ENCODE measurements at regions not wholly inside any gene's neighbourhood (a gene's known extent, or its start where the extent isn't known, plus 50 kb on each side); places are given as distances from the start of the nearest gene placed in this dataset.

DNA sequence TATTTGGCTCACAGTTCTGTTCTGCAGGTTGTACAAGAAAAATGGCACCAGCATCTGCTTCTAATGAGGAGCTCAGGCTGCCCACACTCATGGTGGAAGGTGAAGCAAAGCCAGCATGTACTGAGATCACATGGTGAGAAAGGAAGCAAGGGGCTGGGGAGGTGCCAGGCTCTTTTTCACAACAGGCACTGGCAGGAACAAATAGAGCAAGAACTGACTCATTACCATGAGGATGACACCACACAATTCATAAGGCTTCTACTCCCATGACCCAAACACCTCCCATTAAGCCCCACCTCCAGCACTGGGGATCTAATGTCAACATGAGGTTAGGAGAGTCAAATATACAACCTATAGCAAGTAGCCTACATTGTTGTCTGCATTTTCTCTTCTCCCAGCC lies 522.6 kb downstream of the RFC3 start:
- DNase-seq: no peak

DNA sequence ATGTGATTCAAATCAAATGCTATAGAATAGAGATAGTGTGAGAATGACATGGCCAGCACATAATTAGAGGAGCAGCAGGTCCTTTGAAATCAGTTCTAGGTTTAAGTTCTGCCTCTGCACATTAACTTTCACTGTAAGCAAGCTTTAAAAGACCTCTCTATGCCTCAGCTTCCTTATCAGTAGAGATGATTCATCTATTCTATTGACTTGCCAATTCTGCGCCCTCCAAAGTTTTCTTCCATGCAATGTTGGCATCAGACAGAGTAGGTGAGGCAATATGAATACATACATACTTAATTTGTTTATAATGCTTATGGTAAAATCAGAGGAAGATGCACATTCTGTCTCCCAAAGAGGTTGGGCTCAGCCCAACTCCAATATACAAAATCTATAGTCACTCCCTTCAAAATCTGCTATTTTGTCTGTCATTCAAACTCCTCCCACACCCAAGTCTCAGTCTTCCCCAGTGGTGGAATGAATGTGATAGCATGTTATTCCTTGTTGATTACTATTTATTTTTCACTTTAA lies 525.5 kb downstream of the RFC3 start:
- DNase-seq: no peak

DNA sequence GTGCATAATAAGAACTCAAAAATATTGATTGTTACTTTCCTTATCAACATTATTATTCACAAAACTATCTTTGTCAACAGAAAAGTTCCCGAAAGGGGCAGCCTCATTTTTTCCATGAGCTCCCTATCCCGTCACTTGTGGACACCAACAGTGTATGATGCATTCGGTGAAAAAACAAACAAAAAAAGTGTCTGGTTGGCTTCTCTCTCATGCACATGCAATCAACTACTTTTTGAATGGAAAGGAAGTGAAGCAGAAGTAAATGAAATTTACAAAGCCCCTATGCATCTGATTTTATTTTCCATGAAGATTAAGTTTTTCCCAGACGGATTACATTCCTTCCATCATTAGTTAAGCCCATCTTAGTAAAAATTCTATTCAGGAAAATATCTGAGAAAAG lies 526.9 kb downstream of the RFC3 start:
- DNase-seq: no peak

DNA sequence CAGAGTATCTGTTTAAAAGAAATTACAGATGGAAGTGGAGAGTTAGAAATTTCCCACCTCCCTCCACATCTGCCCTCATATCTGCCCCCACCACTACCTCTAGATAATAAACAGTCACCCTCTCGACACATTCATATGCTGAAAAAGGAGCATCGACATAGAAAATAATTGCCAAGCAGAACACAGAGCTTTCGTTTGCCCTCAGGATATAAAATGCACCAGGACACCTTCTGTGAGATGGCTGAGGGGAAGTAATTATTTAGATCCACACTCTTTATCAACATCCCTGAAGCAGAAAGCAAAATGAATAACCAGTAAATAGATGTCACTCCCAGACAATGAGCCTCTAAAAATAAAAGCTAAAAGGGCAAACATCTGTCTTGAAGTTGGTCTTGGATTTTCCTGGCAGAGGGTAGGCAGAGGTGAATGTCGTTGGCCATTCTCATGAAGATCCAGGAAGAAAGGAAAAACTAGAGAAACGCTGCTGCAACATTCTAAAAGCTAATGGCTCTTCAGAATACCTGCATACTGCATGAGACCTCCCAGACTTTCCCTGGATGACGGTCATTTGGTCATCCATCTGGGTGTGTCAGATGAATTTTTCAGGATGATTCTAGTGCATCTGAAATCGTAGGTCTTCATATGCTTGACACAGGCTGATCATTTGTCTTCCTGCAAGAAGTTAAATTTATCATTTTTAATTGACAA lies 527.5 kb downstream of the RFC3 start:
- DNase-seq: no peak

DNA sequence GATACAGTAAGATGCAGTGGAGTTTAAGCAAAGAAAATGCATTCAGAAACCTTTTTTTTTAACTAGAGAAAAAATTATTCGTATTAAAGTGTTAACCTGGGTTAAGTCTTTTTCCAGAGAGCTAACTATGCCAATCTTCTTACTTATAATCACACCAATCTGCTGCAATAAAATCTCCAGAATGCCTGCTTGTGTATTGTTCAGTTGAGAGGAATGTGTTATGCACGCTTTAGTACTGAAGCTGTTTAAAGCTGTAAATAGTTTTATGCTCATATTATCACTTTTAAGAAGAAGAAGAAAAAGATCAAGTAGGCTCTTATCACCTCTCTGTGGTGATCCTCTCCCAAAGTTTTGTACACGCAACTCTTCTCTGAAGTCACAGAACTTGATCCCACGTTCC lies 528.7 kb downstream of the RFC3 start:
- DNase-seq: no peak

DNA sequence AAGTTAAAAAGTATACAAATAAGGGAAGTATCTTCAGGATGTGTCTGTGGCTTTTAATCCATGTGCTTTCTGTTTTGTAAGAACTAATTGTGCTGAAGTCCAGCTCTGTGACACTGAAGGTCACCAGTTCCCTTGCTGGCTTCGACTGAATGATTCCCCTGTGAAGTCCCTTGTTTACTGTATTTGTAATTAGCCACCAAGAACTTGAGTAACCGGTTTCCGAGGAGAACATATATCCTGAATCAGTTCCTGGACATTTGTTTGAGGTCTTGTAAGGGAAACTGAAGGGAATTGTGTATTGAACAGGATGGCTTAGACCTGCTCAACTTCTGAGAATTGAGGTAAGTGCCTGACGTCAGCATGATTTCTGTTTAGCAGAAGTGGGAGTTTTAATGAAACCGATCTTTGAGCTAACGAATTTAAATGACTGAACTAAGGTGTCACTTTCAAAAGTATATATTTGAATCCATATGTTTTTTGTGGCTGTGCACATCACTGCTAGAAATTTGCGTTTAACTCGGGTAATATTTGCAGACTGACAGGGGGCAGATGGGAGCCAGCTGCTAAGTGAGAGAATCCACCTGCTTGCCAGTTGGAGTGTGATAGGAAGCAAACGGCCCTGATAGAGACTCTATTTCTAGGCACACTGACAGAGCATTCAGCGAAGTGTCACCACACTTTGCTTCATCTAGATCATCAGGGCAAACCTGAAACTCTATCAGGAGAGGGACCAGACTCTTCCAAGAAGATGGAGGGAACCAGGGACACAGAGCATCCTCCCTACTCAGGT lies 530.0 kb downstream of the RFC3 start:
- no peak for DNase-seq

DNA sequence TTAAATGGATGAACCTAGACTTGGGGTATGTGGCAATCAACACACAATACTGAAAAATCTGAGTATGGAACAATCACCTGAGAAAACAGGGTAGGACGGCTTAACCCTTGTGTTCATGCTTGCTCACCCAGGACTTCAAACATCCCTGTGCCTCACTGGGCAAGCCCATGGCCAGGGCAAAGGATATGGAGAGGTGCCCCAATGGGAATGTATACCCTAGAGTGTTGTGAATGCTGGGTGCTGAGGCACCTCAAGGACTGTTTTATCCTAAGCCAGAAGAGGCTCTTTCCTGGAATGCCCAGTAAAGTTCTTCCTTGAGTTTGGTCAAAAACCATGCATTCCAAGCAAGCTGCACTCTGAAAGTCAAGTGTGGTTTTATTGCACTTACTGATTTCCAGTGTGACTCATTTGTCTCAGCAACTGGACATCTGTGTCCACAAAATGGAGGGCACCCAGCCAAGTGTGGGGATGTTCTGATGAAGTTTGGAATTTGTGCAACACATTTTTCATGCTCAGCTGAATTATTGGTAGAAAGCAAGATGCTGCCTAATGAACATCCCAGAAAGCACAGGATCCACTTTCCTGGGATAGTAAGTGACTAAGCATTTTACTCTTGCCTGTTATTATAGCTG lies 531.3 kb downstream of the RFC3 start:
- no peak for DNase-seq

DNA sequence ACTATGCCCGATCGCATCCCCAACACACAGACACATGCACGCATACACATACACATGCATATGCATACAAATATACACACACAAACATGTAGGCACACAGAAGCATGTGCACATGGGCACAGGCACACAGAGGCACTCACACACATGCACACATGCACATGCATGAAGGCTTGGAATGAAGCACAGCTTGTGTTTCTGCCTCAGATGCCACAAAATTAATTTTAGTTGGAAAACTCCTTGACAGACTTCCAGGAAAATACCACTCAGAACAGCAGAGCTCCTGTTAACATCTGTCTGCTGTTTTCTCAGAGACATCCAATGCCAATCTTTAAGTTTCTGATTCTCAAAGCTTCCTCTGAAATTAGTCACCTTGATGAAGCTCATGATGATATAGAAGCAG lies 532.7 kb downstream of the RFC3 start:
- DNase-seq: no peak

DNA sequence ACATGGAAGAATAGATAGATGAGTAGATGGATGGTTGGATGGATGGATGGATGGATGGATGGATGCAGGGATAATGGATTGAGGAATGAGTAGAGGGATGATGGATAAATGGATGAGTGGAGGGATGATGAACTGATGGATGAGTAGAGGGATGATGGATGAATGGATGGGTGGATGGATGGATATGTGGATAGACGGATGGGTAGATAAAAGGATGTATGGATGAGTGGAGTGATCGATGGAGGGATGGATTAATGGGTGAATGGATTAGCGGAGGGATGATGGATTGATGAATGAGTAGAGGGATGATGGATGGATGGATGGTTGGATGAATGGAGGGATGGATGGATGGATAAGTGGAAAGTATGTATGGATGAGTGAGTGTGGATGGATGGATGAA lies 533.2 kb downstream of the RFC3 start:
- DNase-seq: no peak

DNA sequence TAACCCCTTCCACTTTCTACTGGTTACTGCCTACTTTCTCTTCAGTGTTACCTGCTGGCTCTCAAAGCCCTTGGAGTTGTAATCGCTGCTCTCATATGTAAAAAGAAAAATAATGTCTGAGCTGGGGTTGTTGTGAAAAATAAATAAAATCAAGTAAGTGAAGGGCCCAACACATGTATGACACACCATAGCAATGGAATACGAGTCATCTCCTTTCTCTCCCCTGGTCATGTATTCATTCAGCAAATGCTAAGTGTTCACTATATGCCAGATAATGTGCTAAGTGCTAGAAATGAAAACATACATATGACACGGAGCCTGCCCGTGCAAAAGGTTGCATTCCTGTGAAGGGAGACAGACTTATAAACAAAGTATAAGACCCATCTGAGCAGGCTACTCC lies 535.0 kb downstream of the RFC3 start:
- no peak for DNase-seq

DNA sequence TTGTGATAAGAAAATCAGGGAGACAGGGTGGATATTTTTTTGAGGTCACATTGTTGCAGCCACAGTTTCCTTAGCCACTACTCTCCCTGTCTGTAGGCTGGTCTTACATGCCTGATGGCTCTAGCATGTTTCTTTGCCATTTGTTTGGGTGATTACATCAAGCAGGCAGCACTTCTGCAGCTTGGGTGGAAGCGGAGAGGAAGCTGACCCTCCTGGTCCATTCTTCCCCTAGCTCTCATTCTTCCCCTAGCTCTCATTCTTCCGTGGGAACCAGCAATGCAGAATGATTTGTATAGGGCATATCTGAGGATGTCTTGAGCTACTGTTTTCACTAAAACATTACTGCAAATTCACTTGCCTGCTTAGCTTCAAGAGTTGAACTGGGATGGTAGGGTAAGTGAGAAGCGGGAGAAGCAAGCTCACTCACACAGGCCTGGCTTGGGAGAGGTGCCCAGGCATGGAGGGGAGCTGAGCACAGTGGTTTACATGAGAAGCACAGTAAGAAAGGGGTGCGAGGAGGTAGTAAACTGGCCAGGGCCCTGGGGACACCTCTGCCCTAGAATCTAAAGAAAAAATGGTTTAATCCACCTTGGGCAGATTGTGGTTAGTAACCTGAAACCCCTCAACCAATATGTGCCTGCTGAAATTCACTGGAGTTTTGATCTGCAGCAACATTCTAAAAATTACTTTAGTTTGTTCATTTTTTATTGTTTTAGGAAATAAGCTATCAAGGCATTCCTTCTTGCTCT lies 538.9 kb downstream of the RFC3 start:
- DNase-seq: no peak

DNA sequence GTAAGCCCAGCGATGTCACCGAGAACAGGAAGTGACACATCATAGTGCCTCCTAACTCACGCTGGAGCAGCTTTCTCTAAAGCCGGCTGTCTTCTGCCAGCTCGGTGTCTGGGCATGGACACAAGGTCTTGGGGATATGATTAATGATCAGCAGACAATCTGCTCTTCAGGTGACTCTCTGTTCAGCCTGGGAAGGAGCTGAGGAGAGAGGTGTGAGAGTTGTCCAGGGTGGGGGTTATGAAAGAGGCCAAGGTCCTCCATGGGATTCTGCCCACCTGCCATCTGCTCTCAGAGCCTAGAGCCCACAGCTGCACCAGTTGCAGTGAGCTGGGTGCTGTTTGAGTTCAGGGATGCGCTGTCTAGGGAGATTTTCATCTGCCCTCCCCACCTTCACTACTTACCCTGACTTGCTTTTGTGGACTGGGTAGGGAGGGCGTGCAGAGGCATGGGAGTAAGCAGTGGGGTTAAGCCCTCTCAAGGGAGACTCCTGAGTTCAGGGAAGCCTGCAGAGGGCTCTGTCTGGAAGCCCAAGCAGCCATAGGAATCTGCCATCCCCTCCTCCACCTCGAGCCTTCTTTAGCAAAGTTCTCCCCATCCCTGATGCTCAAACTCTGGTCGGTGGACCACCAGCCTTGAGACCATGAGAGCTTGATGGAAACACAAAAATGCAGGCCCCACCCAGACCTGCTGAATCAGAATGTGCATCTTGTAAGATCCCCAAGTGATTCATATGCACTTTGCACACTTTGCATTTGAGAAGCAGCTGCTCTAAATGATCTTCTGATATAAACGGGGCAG lies 539.7 kb downstream of the RFC3 start:
- DNase-seq: no peak

DNA sequence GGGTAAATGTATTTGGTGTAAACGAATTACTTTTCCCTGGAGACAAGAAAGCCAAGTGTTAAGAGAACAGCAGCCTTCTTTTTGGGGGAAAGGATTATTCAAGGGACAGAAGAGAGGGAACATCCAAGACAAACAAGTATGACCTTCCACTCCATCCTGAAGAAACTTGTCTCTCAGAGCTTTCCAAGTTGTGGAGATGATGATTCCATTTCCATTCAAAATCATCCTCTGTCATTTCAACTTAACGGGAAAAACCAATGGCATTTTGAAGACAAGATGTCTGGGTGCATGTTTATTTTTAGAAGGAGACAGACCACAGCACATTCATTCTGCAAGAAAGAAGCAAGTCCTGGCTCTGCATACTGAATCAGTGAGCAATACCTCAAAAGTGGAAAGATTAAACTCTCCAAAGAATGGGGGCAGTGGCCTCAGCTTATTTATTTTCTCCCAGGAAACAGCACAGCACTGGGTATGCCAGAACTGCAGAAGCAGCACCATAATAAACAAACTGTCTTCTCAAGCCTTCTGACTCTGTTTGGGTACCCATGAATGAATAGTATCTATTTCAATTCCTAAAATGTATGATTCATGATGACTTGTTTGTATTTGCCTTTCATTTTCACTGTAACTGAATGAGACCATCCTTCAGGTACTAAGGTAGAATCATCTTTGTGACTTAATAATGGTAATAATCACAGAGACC lies 541.0 kb downstream of the RFC3 start:
- DNase-seq: no peak

DNA sequence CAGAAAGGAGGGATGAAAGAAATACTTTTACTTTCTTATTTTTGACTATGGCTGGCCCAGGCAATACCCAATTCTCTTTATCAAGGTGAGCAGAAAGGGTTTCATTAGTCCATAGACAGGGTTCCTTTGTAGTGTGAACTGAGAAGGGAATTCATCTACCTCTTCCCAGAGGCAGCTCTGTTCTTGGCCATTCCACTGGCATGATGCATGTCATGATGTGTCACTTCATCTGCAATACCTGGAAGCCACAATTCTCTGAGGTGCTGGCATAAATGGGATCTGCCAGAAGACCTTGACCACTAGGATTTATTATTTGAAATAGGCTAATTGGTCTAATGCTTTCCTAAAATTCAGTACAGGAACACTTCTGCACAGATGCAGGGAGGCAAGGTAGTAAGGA lies 542.8 kb downstream of the RFC3 start:
- DNase-seq: no peak

DNA sequence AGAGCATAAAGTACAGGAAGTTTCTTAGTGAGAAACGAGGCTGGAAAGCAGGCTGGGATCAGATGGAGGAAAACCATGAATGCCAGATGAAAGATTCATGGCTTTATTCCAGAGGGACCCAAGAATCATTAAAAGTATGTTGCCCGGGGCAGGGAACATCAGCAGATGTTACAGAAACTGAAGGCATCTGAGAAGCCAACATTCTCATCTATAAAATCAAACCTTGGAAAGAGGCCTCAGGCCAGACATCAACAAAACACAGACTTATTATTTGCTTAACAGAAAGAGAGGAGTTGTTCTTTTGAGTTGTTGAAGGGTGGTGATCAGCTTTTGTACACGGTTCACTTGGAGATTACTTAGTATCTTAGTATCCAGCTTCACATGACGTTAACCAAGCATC lies 543.6 kb downstream of the RFC3 start:
- no peak for DNase-seq

DNA sequence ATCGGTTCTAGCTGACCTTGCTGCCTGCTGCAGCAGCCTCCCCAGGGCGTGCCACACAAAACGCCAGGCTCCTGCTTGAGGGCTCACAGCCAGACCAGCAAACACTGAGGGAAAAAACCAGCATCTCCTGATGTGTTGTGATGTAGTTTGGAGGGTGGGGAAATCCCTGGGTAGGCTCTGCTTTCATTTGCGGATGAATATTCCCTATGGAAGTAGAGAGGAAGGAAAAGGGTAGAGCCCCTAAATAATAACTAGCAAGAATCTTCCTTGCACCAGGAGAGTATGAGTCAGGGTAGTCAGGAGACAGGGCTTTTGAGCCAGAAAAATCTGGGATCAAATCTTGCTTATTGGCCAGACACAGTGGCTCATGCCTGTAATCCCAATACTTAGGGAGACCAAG lies 545.3 kb downstream of the RFC3 start:
- DNase-seq: no peak

DNA sequence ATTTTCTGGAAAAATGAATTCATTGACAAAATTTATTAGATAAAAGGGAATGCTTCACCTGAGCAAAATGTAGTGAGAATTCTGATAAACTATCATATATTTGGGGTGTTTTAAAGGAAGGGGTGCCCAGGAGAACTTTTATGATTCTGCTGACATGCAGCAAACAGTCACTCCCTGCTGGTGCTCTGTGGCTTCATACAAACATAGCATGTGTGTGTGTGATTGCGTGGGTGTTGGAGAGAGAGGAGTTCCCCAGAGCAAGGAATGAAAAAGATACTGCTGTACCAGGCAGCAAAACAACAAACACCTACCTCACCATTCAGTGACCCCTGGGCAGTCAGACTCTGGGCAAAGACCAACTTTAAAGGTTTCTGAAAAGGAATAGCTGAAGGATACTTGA lies 546.7 kb downstream of the RFC3 start:
- no peak for DNase-seq

DNA sequence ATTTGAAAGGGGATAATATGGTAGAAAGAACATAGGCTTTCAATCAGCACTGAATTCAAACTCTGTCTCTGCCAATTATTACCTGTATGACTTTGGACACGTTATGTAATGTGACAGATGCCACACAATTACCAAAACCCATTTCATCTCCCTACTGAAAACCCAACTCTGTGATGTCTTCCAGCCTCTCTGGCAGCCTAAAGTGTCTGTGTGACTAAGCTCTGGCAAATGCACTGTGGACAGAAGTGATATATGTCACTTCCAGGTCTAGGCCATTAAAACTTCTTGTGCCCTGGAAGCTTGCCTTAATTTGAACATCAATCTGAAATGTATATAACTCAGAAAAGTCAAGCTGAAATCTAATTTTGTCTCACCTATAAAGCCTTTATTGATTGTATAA lies 552.0 kb downstream of the RFC3 start:
- no peak for DNase-seq

DNA sequence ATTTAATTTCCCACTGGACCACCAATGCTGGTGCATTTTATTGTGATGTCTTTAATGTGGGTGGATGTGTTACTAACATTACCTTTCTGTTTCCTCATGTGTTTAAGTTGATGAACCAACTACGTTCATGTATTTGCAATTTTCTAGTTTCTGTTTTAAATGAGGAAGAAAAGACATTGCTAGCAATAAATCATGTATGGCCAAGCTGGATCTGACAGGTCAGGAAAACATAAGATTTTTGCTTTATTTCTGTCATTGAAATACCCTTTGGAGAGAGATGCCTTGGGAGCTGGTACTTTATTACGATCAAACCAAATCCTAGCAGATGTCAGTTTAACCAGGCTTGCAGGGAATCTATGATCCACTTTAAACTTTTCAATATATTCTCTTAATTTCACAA lies 553.2 kb downstream of the RFC3 start:
- no peak for DNase-seq

DNA sequence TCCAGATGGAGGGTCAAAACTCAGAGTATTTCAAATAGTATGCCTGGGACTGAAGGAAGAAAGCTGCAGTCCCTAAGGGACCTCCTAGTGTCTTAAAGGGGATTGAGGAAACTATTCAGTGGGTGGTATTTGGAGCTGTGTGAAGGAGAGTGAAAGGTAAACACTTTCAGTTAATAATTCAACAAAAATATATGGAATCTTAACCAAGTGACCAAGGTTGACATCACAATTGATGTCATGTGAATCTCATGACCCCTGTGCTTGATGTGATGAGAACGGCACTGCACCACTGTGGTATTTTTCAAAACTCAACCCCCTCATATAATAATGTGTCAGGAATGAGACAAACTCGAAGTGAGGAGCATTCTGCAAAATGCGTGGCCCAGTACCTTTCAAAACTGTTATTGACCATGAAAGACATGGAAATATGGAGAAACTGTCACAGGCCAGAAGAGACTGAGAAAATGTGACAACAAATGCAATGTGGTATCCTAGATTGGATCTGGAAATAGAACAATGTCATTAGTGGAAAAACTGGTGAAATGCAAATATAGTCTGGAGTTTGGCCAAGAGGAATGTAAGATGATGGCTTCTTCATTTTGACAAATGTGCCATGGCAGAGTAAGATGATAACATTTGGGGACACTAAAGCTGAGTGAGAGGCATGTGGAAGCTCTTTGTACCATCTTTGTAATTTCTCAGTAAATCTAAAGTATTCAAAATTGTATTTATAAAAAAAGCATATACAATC lies 553.9 kb downstream of the RFC3 start:
- no peak for DNase-seq

DNA sequence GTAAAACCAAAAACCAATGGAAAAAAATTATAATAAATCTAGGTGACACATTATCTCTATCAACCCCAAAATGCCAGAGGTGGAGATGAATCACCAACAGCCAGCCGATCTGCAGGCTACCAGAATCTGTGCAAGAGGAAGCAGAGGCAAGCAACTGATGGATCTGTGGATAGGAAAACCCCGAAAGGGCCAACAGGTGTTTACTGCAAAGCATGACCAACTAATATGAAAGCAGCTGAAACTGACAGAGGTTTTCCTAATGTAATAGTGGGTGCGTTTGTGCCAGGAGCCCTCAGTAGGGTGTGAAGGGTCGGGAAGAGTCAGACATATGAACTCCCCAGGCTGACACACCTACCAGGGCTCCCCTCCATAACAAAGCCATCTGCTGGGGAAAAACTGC lies 554.6 kb downstream of the RFC3 start:
- no peak for DNase-seq

Measured in suppressor macrophage treated with lipopolysaccharide for 4 hours (primary cell).